Epithelial cell of esophagus (primary cell): ENCODE measurements at regions not wholly inside any gene's neighbourhood (a gene's known extent, or its start where the extent isn't known, plus 50 kb on each side); places are given as distances from the start of the nearest gene placed in this dataset.

Source experiments
- DNase-seq: peaks from one replicate; pipeline ENCODE4 v3.0.0; 2010; ENCODE audit warnings: low read depth
- H3K4me3 ChIP-seq: 2 replicates; pipeline ENCODE4 v1.5.1; 2011; ENCODE audit warnings: mild to moderate bottlenecking, low read length, control low read depth
- TF ChIP-seq, protein P1 (sequence below): IDR thresholded peaks from 2 replicates; pipeline ENCODE4 v1.5.1; 2011; ENCODE audit warnings: low read depth, mild to moderate bottlenecking, low read length, control low read depth, inconsistent platforms; ENCODE audit not compliant: insufficient read depth; ENCODE audit errors: missing control alignments

GRCh38 chr20:22781869-22782268, 197.5 kb upstream of the FOXA2 start:
- TF ChIP-seq, protein P1, sequence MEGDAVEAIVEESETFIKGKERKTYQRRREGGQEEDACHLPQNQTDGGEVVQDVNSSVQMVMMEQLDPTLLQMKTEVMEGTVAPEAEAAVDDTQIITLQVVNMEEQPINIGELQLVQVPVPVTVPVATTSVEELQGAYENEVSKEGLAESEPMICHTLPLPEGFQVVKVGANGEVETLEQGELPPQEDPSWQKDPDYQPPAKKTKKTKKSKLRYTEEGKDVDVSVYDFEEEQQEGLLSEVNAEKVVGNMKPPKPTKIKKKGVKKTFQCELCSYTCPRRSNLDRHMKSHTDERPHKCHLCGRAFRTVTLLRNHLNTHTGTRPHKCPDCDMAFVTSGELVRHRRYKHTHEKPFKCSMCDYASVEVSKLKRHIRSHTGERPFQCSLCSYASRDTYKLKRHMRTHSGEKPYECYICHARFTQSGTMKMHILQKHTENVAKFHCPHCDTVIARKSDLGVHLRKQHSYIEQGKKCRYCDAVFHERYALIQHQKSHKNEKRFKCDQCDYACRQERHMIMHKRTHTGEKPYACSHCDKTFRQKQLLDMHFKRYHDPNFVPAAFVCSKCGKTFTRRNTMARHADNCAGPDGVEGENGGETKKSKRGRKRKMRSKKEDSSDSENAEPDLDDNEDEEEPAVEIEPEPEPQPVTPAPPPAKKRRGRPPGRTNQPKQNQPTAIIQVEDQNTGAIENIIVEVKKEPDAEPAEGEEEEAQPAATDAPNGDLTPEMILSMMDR: no peak
- DNase-seq: no peak
- no peak overlapping the region for H3K4me3 ChIP-seq

- DNase-seq: no peak
- TF ChIP-seq, protein P1: no peak
- no peak overlapping the region for H3K4me3 ChIP-seq
Observed at GRCh38 chr20:22789676-22790075, 205.3 kb upstream of the FOXA2 start.

- no peak overlapping the region for H3K4me3 ChIP-seq
- TF ChIP-seq, protein P1: no peak
- no peak for DNase-seq
Observed at GRCh38 chr20:22791396-22791795, 207.0 kb upstream of the FOXA2 start.

- TF ChIP-seq, protein P1: no peak
- H3K4me3 ChIP-seq: no peak overlapping the region
- DNase-seq: peak; percentile 86
Observed at GRCh38 chr20:22791877-22792525, 207.6 kb upstream of the FOXA2 start.

- TF ChIP-seq, protein P1: no peak
- no peak for DNase-seq
- H3K4me3 ChIP-seq: no peak overlapping the region
Observed at GRCh38 chr20:22794200-22794599, 209.8 kb upstream of the FOXA2 start.

GRCh38 chr20:22795433-22795832, 211.1 kb upstream of the FOXA2 start:
- DNase-seq: no peak
- TF ChIP-seq, protein P1: no peak
- H3K4me3 ChIP-seq: no peak overlapping the region

DNA sequence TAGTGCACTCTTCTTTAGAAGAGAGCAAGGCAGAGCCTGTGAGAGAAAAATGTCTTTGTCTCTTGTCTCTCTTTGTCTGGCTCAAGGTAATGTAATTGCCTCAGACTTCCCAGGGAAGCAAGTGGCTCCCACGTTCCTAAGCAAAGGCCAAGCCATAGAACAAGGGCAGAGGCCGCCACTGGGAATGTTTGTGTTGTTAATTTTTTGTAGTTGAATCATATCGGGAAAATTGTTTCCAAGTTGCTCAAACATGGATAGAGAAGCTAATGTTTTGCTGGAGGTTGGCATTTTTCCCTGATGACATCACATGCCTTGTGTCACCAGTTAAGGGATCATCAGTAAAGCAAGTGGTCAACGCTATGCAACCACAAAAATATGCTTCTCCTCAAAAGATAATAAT, 211.5 kb upstream of the FOXA2 start:
- peak; percentile 92 for DNase-seq
- H3K4me3 ChIP-seq: no peak overlapping the region
- TF ChIP-seq, protein P1: no peak
